Neural progenitor cell (in vitro differentiated cells): ENCODE measurements at regions not wholly inside any gene's neighbourhood (a gene's known extent, or its start where the extent isn't known, plus 50 kb on each side); places are given as distances from the start of the nearest gene placed in this dataset.
"Not testable (repeated sequence)": the region's sequence is repeated elsewhere in the genome, so short reads cannot be mapped to it uniquely, and the experiment has no call there.

Source experiments
- EZH2 ChIP-seq: fragments of 200-600 bp; sonication (generic); IDR thresholded peaks from 2 replicates; pipeline ENCODE4 v1.6.1; 2017; ENCODE audit warnings: antibody characterized with exemption, mild to moderate bottlenecking, moderate library complexity
- TF ChIP-seq, protein P1 (sequence below): fragments of 200-600 bp; sonication (generic); IDR thresholded peaks from 2 replicates; pipeline ENCODE4 v1.5.1; 2017; ENCODE audit warnings: antibody characterized with exemption, mild to moderate bottlenecking

DNA sequence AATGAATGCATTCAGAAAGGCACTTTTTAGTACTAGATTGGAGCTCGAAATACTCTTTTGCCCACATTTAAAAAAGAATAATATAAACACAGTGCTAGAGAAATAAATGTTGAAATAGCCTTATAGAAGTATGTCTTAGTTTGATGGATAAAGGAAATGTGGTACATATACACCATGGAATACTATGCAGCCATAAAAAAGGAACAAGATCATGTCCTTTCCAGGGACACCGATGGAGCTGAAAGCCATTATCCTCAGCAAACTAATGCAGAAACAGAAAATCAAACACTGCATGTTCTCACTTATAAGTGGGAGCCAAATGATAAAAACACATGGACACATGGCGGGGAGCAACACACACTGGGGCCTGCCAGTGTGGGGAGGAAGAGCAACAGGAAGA lies 135.0 kb downstream of the HNMT start:
- TF ChIP-seq, protein P1, sequence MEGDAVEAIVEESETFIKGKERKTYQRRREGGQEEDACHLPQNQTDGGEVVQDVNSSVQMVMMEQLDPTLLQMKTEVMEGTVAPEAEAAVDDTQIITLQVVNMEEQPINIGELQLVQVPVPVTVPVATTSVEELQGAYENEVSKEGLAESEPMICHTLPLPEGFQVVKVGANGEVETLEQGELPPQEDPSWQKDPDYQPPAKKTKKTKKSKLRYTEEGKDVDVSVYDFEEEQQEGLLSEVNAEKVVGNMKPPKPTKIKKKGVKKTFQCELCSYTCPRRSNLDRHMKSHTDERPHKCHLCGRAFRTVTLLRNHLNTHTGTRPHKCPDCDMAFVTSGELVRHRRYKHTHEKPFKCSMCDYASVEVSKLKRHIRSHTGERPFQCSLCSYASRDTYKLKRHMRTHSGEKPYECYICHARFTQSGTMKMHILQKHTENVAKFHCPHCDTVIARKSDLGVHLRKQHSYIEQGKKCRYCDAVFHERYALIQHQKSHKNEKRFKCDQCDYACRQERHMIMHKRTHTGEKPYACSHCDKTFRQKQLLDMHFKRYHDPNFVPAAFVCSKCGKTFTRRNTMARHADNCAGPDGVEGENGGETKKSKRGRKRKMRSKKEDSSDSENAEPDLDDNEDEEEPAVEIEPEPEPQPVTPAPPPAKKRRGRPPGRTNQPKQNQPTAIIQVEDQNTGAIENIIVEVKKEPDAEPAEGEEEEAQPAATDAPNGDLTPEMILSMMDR, result not testable (repeated sequence)
- TF ChIP-seq EZH2, result not testable (repeated sequence)
